ENCODE measurements at regions not wholly inside any gene's neighbourhood (a gene's known extent, or its start where the extent isn't known, plus 50 kb on each side); places are given as distances from the start of the nearest gene placed in this dataset.
"Not testable (repeated sequence)": the region's sequence is repeated elsewhere in the genome, so short reads cannot be mapped to it uniquely, and the experiment has no call there.

- no peak for DNase-seq
Observed at GRCh38 chr15:35281515-35281914, 196.4 kb upstream of the NANOGP8 start.

- no peak for DNase-seq
Observed at GRCh38 chr15:35279811-35280210, 194.7 kb upstream of the NANOGP8 start.

- DNase-seq, result no peak
Observed at GRCh38 chr15:35271371-35272043, 186.4 kb upstream of the NANOGP8 start.

GRCh38 chr15:35260941-35261340, 175.8 kb upstream of the NANOGP8 start:
- no peak for DNase-seq

- not testable (repeated sequence) for DNase-seq
Observed at GRCh38 chr15:35260274-35260673, 175.2 kb upstream of the NANOGP8 start.

GRCh38 chr15:35256551-35256950, 171.5 kb upstream of the NANOGP8 start:
- no peak for DNase-seq

GRCh38 chr15:35256141-35256540, 171.0 kb upstream of the NANOGP8 start:
- DNase-seq, result no peak

GRCh38 chr15:35254908-35255307, 169.8 kb upstream of the NANOGP8 start:
- DNase-seq, result not testable (repeated sequence)

GRCh38 chr15:35254062-35254461, 169.0 kb upstream of the NANOGP8 start:
- DNase-seq, result no peak

- no peak for DNase-seq
Observed at GRCh38 chr15:35252351-35252865, 167.3 kb upstream of the NANOGP8 start.

- no peak for DNase-seq
Observed at GRCh38 chr15:35247150-35247549, 162.1 kb upstream of the NANOGP8 start.

- DNase-seq, result no peak
Observed at GRCh38 chr15:35246451-35246850, 161.4 kb upstream of the NANOGP8 start.

- not testable (repeated sequence) for DNase-seq
Observed at GRCh38 chr15:35245681-35246080, 160.6 kb upstream of the NANOGP8 start.

GRCh38 chr15:35244227-35244626, 159.1 kb upstream of the NANOGP8 start:
- no peak for DNase-seq

- DNase-seq, result no peak
Observed at GRCh38 chr15:35243758-35244157, 158.7 kb upstream of the NANOGP8 start.

GRCh38 chr15:35239693-35240092, 154.6 kb upstream of the NANOGP8 start:
- not testable (repeated sequence) for DNase-seq

- not testable (repeated sequence) for DNase-seq
Observed at GRCh38 chr15:35238448-35238847, 153.4 kb upstream of the NANOGP8 start.

GRCh38 chr15:35229085-35229484, 144.0 kb upstream of the NANOGP8 start:
- DNase-seq, result no peak

GRCh38 chr15:35218215-35218614, 133.1 kb upstream of the NANOGP8 start:
- no peak for DNase-seq

GRCh38 chr15:35215093-35215492, 130.0 kb upstream of the NANOGP8 start:
- no peak for DNase-seq

GRCh38 chr15:35211240-35211902, 126.3 kb upstream of the NANOGP8 start:
- DNase-seq, result no peak

GRCh38 chr15:35210370-35210769, 125.3 kb upstream of the NANOGP8 start:
- DNase-seq, result no peak

- no peak for DNase-seq
Observed at GRCh38 chr15:35209838-35210237, 124.7 kb upstream of the NANOGP8 start.

GRCh38 chr15:35208353-35208752, 123.3 kb upstream of the NANOGP8 start:
- no peak for DNase-seq
